ENCODE measurements at regions not wholly inside any gene's neighbourhood (a gene's known extent, or its start where the extent isn't known, plus 50 kb on each side); places are given as distances from the start of the nearest gene placed in this dataset.

- no peaks in the 10 kb centered on the region for H3K9me2 ChIP-seq (ENCODE audit: insufficient read depth, low read length)
- H3K9me3 ChIP-seq (ENCODE audit: low read length), result 0 out of 2 replicates have a peak, but pooled peaks cover 15% of the 10 kb centered on the region
- no peak overlapping the region for H3K4me2 ChIP-seq (ENCODE audit: low read length)
- intact Hi-C loops (cut with micrococcal nuclease; ENCODE audit: unreplicated experiment), result loop anchor here (1.0 to 2.0 kb wide), 3 partner anchors 82 to 284 kb away; no protein-coding TSS in a partner anchor
- no peak overlapping the region for H2AFZ ChIP-seq (ENCODE audit: low read length)
- DNase-seq (ENCODE audit: low spot score), result peak; percentile 74
- no peak overlapping the region for H3K4me3 ChIP-seq (ENCODE audit: low read depth, low read length, poor library complexity, severe bottlenecking)
- H3K4me1 ChIP-seq (ENCODE audit: insufficient read depth, low read length, poor library complexity, severe bottlenecking), result no peaks in the 10 kb centered on the region
- ChIA-PET POLR2A (no interaction called here), CTCF (ENCODE audit: unreplicated experiment) (no interaction called here)
- H3K27ac ChIP-seq (ENCODE audit: low read depth, low read length, poor library complexity, severe bottlenecking), result no peak overlapping the region
- no peaks in the 10 kb centered on the region for H3K36me3 ChIP-seq (ENCODE audit: insufficient read depth, low read length)
- no TSS peak for BruUV-seq (replicated peaks)
- no peaks in the 10 kb centered on the region for H4K20me1 ChIP-seq (ENCODE audit: insufficient read depth, low read length)
- H3K79me2 ChIP-seq (ENCODE audit: insufficient read depth, low read depth, low read length), result no peaks in the 10 kb centered on the region
- no peak for TF ChIP-seq EZH2phosphoT487 (IDR thresholded peaks at IDR 0.05; ENCODE audit: borderline replicate concordance, low read depth, low read length)
- TF ChIP-seq, protein P1, sequence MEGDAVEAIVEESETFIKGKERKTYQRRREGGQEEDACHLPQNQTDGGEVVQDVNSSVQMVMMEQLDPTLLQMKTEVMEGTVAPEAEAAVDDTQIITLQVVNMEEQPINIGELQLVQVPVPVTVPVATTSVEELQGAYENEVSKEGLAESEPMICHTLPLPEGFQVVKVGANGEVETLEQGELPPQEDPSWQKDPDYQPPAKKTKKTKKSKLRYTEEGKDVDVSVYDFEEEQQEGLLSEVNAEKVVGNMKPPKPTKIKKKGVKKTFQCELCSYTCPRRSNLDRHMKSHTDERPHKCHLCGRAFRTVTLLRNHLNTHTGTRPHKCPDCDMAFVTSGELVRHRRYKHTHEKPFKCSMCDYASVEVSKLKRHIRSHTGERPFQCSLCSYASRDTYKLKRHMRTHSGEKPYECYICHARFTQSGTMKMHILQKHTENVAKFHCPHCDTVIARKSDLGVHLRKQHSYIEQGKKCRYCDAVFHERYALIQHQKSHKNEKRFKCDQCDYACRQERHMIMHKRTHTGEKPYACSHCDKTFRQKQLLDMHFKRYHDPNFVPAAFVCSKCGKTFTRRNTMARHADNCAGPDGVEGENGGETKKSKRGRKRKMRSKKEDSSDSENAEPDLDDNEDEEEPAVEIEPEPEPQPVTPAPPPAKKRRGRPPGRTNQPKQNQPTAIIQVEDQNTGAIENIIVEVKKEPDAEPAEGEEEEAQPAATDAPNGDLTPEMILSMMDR (conservative IDR thresholded peaks at IDR 0.05; ENCODE audit: low read length), result peak; percentile 90
Measured at GRCh38 chr1:181166377-181167196, 78.1 kb downstream of the IER5 start.

GRCh38 chr1:181169281-181169865, 80.9 kb downstream of the IER5 start:
- no peak overlapping the region for H2AFZ ChIP-seq (ENCODE audit: low read length)
- no peak overlapping the region for H3K4me3 ChIP-seq (ENCODE audit: low read depth, low read length, poor library complexity, severe bottlenecking)
- no peaks in the 10 kb centered on the region for H3K9me2 ChIP-seq (ENCODE audit: insufficient read depth, low read length)
- no peak for TF ChIP-seq EZH2phosphoT487 (IDR thresholded peaks at IDR 0.05; ENCODE audit: borderline replicate concordance, low read depth, low read length)
- TF ChIP-seq, protein P1 (conservative IDR thresholded peaks at IDR 0.05; ENCODE audit: low read length), result no peak
- no peak for DNase-seq (ENCODE audit: low spot score)
- CTCF ChIA-PET (ENCODE audit: unreplicated experiment), result no interaction called here
- intact Hi-C loops (cut with micrococcal nuclease; ENCODE audit: unreplicated experiment), result no loop called here
- no peaks in the 10 kb centered on the region for H3K4me1 ChIP-seq (ENCODE audit: insufficient read depth, low read length, poor library complexity, severe bottlenecking)
- H4K20me1 ChIP-seq (ENCODE audit: insufficient read depth, low read length), result no peaks in the 10 kb centered on the region
- no TSS peak for BruUV-seq (replicated peaks)
- H3K9me3 ChIP-seq (ENCODE audit: low read length), result no peaks in the 10 kb centered on the region
- POLR2A ChIA-PET, result no interaction called here
- H3K4me2 ChIP-seq (ENCODE audit: low read length), result no peak overlapping the region
- no peaks in the 10 kb centered on the region for H3K36me3 ChIP-seq (ENCODE audit: insufficient read depth, low read length)
- no peaks in the 10 kb centered on the region for H3K79me2 ChIP-seq (ENCODE audit: insufficient read depth, low read depth, low read length)
- H3K27ac ChIP-seq (ENCODE audit: low read depth, low read length, poor library complexity, severe bottlenecking), result no peak overlapping the region

DNA sequence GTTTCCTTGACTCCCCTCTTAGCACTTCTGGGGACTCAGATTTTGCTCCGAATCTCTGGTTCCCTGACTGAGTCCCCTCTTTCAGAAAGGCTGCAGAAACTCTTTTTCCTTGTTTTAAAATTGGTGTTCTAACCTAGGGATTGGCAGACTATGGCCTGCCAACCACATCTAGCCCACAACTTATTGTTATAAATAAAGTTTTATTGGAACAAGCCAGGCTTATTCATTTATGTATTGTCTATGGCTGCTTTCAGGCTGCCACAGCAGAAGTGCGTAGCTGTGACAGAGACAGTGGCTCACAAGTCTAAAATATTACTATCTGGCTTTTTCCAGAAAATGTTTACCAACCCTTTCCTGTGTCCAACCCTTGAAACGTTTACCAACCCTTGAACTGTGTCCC, 81.7 kb downstream of the IER5 start:
- no peaks in the 10 kb centered on the region for H3K36me3 ChIP-seq (ENCODE audit: insufficient read depth, low read length)
- no peaks in the 10 kb centered on the region for H3K79me2 ChIP-seq (ENCODE audit: insufficient read depth, low read depth, low read length)
- CTCF ChIA-PET (ENCODE audit: unreplicated experiment), result no interaction called here
- no peak overlapping the region for H2AFZ ChIP-seq (ENCODE audit: low read length)
- POLR2A ChIA-PET, result no interaction called here
- H4K20me1 ChIP-seq (ENCODE audit: insufficient read depth, low read length), result no peaks in the 10 kb centered on the region
- no peak for TF ChIP-seq EZH2phosphoT487 (IDR thresholded peaks at IDR 0.05; ENCODE audit: borderline replicate concordance, low read depth, low read length)
- TF ChIP-seq, protein P1 (conservative IDR thresholded peaks at IDR 0.05; ENCODE audit: low read length), result no peak
- no peak overlapping the region for H3K4me2 ChIP-seq (ENCODE audit: low read length)
- no peaks in the 10 kb centered on the region for H3K9me3 ChIP-seq (ENCODE audit: low read length)
- H3K9me2 ChIP-seq (ENCODE audit: insufficient read depth, low read length), result no peaks in the 10 kb centered on the region
- no peaks in the 10 kb centered on the region for H3K4me1 ChIP-seq (ENCODE audit: insufficient read depth, low read length, poor library complexity, severe bottlenecking)
- no peak overlapping the region for H3K4me3 ChIP-seq (ENCODE audit: low read depth, low read length, poor library complexity, severe bottlenecking)
- no TSS peak for BruUV-seq (replicated peaks)
- no peak for DNase-seq (ENCODE audit: low spot score)
- intact Hi-C loops (cut with micrococcal nuclease; ENCODE audit: unreplicated experiment), result no loop called here
- no peak overlapping the region for H3K27ac ChIP-seq (ENCODE audit: low read depth, low read length, poor library complexity, severe bottlenecking)
